SH-SY5Y (cell line): ENCODE measurements at regions not wholly inside any gene's neighbourhood (a gene's known extent, or its start where the extent isn't known, plus 50 kb on each side); places are given as distances from the start of the nearest gene placed in this dataset.

ENCODE experiments used
- GATA2 ChIP-seq: IDR thresholded peaks from 2 replicates; pipeline ENCODE4 v1.6.1; 2011; ENCODE audit warnings: mild to moderate bottlenecking, low read depth, low read length
- GATA3 ChIP-seq: IDR thresholded peaks from 2 replicates; pipeline ENCODE4 v1.6.1; 2011; ENCODE audit warnings: low read depth, mild to moderate bottlenecking, low read length, moderate library complexity

GRCh38 chr10:6774406-6774805 lies 194.3 kb upstream of the PRKCQ start:
- TF ChIP-seq GATA2 (no peak), GATA3 (no peak)
